ENCODE measurements at regions not wholly inside any gene's neighbourhood (a gene's known extent, or its start where the extent isn't known, plus 50 kb on each side); places are given as distances from the start of the nearest gene placed in this dataset.

DNA sequence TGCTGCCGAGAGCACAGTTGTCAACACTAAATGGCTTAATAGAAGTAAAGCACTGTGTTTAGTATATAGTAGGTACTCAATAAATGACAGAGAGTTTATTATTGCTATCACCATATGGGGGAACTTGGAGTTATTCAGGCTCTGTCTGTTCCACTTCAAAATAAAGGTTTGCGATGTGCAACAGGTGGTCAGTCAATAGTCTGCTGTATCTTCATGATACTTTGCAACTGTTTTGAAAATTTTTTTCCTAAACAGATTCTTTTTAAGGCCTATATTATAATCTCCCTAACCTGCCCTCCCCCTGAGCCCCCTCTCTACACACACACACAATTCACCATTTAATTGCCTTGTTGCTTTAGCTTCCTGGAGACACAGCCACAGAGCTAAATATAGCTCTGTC, 164.7 kb upstream of the NR2F2 start:
- TF ChIP-seq, protein P1, sequence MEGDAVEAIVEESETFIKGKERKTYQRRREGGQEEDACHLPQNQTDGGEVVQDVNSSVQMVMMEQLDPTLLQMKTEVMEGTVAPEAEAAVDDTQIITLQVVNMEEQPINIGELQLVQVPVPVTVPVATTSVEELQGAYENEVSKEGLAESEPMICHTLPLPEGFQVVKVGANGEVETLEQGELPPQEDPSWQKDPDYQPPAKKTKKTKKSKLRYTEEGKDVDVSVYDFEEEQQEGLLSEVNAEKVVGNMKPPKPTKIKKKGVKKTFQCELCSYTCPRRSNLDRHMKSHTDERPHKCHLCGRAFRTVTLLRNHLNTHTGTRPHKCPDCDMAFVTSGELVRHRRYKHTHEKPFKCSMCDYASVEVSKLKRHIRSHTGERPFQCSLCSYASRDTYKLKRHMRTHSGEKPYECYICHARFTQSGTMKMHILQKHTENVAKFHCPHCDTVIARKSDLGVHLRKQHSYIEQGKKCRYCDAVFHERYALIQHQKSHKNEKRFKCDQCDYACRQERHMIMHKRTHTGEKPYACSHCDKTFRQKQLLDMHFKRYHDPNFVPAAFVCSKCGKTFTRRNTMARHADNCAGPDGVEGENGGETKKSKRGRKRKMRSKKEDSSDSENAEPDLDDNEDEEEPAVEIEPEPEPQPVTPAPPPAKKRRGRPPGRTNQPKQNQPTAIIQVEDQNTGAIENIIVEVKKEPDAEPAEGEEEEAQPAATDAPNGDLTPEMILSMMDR (IDR thresholded peaks at IDR 0.05) = no peak
- no peak for TF ChIP-seq POLR2A (IDR thresholded peaks at IDR 0.05)
